Neural cell (in vitro differentiated cells): ENCODE measurements at regions not wholly inside any gene's neighbourhood (a gene's known extent, or its start where the extent isn't known, plus 50 kb on each side); places are given as distances from the start of the nearest gene placed in this dataset.

Experiments
- H2AFZ ChIP-seq: fragments of 200-600, 300-800 bp; sonication (generic), shearing (Covaris generic); 2 replicates; pipeline ENCODE4 v1.6.0; 2014; ENCODE audit warnings: low read depth, mild to moderate bottlenecking, antibody characterized with exemption, low read length, moderate library complexity
- H3F3A ChIP-seq: fragments of 200-600 bp; shearing (Covaris generic); 2 replicates; pipeline ENCODE4 v1.6.1; 2016; ENCODE audit warnings: mild to moderate bottlenecking, moderate library complexity, mixed read lengths, antibody characterized with exemption, low read length; ENCODE audit not compliant: insufficient read depth, poor library complexity, severe bottlenecking
- H3K27ac ChIP-seq: fragments of 200-600, 300-800 bp; sonication (generic), shearing (Covaris generic); 2 replicates; pipeline ENCODE4 v1.5.1; 2014; ENCODE audit warnings: mild to moderate bottlenecking, low read length, moderate library complexity
- H3K27me3 ChIP-seq: fragments of 300-800, 200-600 bp; sonication (generic), shearing (Covaris generic); 2 replicates; pipeline ENCODE4 v1.6.0; 2014; ENCODE audit warnings: mild to moderate bottlenecking, low read depth, low read length, moderate library complexity; ENCODE audit not compliant: insufficient read depth
- H3K36me3 ChIP-seq: fragments of 300-800, 200-600 bp; sonication (generic), shearing (Covaris generic); 2 replicates; pipeline ENCODE4 v1.5.1; 2014; ENCODE audit warnings: mild to moderate bottlenecking, antibody characterized with exemption, low read length, moderate library complexity; ENCODE audit not compliant: insufficient read depth
- H3K4me2 ChIP-seq: fragments of 300-800, 200-600 bp; sonication (generic), shearing (Covaris generic); 2 replicates; pipeline ENCODE4 v1.6.0; 2014; ENCODE audit warnings: mild to moderate bottlenecking, low read length
- H3K4me3 ChIP-seq: fragments of 300-800, 200-600 bp; sonication (generic), shearing (Covaris generic); 2 replicates; pipeline ENCODE4 v1.5.1; 2014; ENCODE audit warnings: mild to moderate bottlenecking, low read length, moderate library complexity
- H3K79me2 ChIP-seq: fragments of 200-600 bp; shearing (Covaris generic); replicated peaks from 2 replicates; pipeline ENCODE4 v1.6.0; 2014; ENCODE audit warnings: mild to moderate bottlenecking, low read length, moderate library complexity; ENCODE audit not compliant: insufficient read depth
- H3K9ac ChIP-seq: fragments of 300-800, 200-600 bp; sonication (generic), shearing (Covaris generic); 2 replicates; pipeline ENCODE4 v1.6.1; 2016; ENCODE audit warnings: mild to moderate bottlenecking, low read length, mixed read lengths
- H3K9me2 ChIP-seq: fragments of 200-600 bp; shearing (Covaris generic); 2 replicates; pipeline ENCODE4 v1.6.1; 2016; ENCODE audit warnings: mild to moderate bottlenecking, low read length, mixed read lengths; ENCODE audit not compliant: insufficient read depth
- H3K9me3 ChIP-seq: fragments of 200-600, 300-800 bp; sonication (generic), shearing (Covaris generic); 2 replicates; pipeline ENCODE4 v1.6.1; 2016; ENCODE audit warnings: mild to moderate bottlenecking, mixed run types, low read length, moderate library complexity, mixed read lengths
- H4K20me1 ChIP-seq: fragments of 200-600 bp; shearing (Covaris generic); 2 replicates; pipeline ENCODE4 v1.6.1; 2016; ENCODE audit warnings: mild to moderate bottlenecking, mixed run types; ENCODE audit not compliant: insufficient read depth
- CTCF ChIP-seq: fragments of 450-650 bp; IDR thresholded peaks from 2 replicates; pipeline ENCODE4 v1.5.1; 2014; ENCODE audit warnings: antibody characterized with exemption, mild to moderate bottlenecking, moderate library complexity; ENCODE audit not compliant: poor library complexity, severe bottlenecking
- EP300 ChIP-seq: fragments of 450-650 bp; conservative IDR thresholded peaks from 2 replicates; pipeline ENCODE4 v1.6.1; 2014; ENCODE audit warnings: antibody characterized with exemption, mild to moderate bottlenecking, moderate library complexity; ENCODE audit not compliant: poor library complexity, severe bottlenecking
- EZH2 ChIP-seq: fragments of 200-600, 300-800 bp; shearing (Covaris generic), sonication (generic); IDR thresholded peaks from 2 replicates; pipeline ENCODE4 v1.6.1; 2014; ENCODE audit warnings: antibody characterized with exemption, low read length, borderline replicate concordance, mild to moderate bottlenecking; ENCODE audit not compliant: insufficient read depth, poor library complexity, severe bottlenecking
- MXI1 ChIP-seq: fragments of 450-650 bp; conservative IDR thresholded peaks from 2 replicates; pipeline ENCODE4 v1.6.1; 2014; ENCODE audit warnings: antibody characterized with exemption, mild to moderate bottlenecking; ENCODE audit not compliant: poor library complexity, severe bottlenecking
- POLR2AphosphoS5 ChIP-seq: IDR thresholded peaks from 2 replicates; pipeline ENCODE4 v1.6.1; 2012
- RAD21 ChIP-seq: fragments of 450-650 bp; conservative IDR thresholded peaks from 2 replicates; pipeline ENCODE4 v1.6.1; 2014; ENCODE audit warnings: antibody characterized with exemption, mild to moderate bottlenecking, moderate library complexity
- REST ChIP-seq: IDR thresholded peaks from 2 replicates; pipeline ENCODE4 v1.6.1; 2012; ENCODE audit warnings: borderline replicate concordance
- SMC3 ChIP-seq: fragments of 450-650 bp; conservative IDR thresholded peaks from 2 replicates; pipeline ENCODE4 v1.6.1; 2014; ENCODE audit warnings: antibody characterized with exemption, mild to moderate bottlenecking, moderate library complexity; ENCODE audit not compliant: poor library complexity
- TAF1 ChIP-seq: IDR thresholded peaks from 2 replicates; pipeline ENCODE4 v1.6.1; 2012; ENCODE audit warnings: low read depth

GRCh38 chr5:113900141-113900540 lies 386.6 kb downstream of the YTHDC2 start:
- Histone ChIP-seq H3K9me3 (no peaks in the 10 kb centered on the region), H3K27ac (no peak overlapping the region), H3K27me3 (no peaks in the 10 kb centered on the region), H2AFZ (no peak overlapping the region), H3K9me2 (no peaks in the 10 kb centered on the region), H3K9ac (no peak overlapping the region), H3K36me3 (no peaks in the 10 kb centered on the region), H3K4me3 (no peak overlapping the region), H3K79me2 (no peaks in the 10 kb centered on the region), H3F3A (no peaks in the 10 kb centered on the region), H4K20me1 (no peaks in the 10 kb centered on the region), H3K4me2 (no peak overlapping the region)
- TF ChIP-seq CTCF (no peak), REST (no peak), POLR2AphosphoS5 (no peak), EZH2 (no peak), MXI1 (no peak), EP300 (no peak), RAD21 (no peak), TAF1 (no peak), SMC3 (no peak)

- H3F3A ChIP-seq, result no peaks in the 10 kb centered on the region
- no peaks in the 10 kb centered on the region for H3K27me3 ChIP-seq
- no peak overlapping the region for H3K4me2 ChIP-seq
- no peak overlapping the region for H3K27ac ChIP-seq
- no peaks in the 10 kb centered on the region for H3K36me3 ChIP-seq
- H3K4me3 ChIP-seq, result no peak overlapping the region
- TF ChIP-seq RAD21 (no peak), REST (no peak), MXI1 (no peak), EP300 (no peak), POLR2AphosphoS5 (no peak), EZH2 (no peak), SMC3 (no peak), CTCF (no peak), TAF1 (no peak)
- no peak overlapping the region for H2AFZ ChIP-seq
- H3K9ac ChIP-seq, result no peak overlapping the region
- H3K79me2 ChIP-seq, result no peaks in the 10 kb centered on the region
- no peaks in the 10 kb centered on the region for H3K9me3 ChIP-seq
- H3K9me2 ChIP-seq, result no peaks in the 10 kb centered on the region
- no peaks in the 10 kb centered on the region for H4K20me1 ChIP-seq
Observed at GRCh38 chr5:113900816-113901215, 387.3 kb downstream of the YTHDC2 start.
